GM21717 (cell line): ENCODE measurements at regions not wholly inside any gene's neighbourhood (a gene's known extent, or its start where the extent isn't known, plus 50 kb on each side); places are given as distances from the start of the nearest gene placed in this dataset.

Experiments used
- ATAC-seq: cut with Tn5 transposase; IDR thresholded peaks from one replicate; pipeline ENCODE4 v1.9.1; 2021; ENCODE audit warnings: mild to moderate bottlenecking, moderate library complexity; ENCODE audit not compliant: unreplicated experiment

DNA sequence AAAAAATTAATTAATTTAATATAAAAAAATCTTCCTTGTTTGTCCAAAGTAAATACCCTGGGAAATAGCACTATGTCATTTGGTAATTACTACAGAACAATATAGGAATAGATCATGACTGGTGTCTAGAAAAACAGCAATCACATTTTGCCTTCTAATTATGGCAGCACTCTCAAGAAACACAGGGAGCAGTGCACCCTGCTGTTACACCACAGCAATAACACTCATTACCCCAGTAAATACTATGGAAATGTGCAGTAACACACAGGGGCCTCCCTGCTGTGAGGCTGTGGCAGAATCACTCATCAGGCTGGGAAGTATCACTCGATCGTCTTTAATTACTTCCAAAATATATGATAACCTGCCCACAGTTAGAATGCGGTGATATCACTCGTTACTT, 646.0 kb downstream of the TUSC7 start:
- ATAC-seq = no peak

DNA sequence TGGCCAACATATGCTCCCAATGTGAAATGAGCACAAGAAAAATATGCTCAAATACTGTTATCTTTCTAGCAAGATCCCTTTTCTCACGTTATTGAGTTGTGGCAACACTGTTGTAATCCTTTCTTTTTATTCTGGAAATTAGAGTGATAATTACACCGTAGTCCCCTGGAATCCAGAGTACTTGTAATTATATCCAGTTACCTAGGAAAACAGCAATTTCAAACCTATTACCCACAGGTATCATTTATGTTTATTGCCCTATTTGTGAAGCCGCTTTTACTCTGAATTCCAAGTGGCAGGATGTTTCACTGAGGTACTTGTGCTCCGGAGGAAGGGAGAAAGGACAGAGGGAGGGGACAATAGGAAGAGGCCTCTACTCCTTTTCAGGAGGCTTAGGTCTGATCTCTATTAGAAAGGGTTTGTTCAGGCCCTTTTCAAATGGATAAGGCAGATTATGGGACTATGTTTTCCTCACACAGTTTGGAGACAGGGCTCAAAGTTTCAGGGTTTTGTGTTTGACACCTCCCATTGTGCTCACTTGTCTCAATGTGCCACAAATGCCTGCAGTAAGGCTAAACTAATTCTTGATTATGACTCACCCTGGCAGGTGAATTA, 646.6 kb downstream of the TUSC7 start:
- ATAC-seq = no peak

DNA sequence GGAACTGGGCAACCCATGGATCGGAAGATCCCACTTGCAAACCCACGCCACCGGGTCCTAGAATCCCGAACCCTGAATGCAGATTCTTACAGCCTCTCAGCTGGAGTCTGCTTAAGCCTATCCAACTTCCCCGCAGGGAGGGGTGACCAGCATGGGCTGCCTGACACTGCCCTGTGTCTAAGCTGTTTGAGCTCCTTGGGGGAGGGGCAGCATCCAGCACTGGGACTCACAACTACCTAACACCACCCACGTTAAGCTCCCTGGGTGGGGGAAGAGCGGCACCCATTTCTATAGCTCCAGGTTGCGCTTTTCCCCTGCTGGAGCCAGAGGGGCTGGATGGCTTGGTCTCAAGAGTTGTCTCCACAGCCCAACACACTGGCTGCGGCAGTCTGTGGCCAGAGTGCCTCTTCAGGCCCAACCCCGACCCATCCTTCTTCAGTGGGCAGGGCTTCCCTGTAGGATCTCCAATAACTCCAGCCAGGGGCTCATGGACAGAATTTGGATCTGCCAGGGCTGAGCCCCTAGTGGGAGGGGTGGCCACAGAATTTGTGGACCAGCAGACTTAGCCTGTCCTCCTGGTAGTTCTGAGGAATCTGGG, 649.2 kb downstream of the TUSC7 start:
- no peak for ATAC-seq

DNA sequence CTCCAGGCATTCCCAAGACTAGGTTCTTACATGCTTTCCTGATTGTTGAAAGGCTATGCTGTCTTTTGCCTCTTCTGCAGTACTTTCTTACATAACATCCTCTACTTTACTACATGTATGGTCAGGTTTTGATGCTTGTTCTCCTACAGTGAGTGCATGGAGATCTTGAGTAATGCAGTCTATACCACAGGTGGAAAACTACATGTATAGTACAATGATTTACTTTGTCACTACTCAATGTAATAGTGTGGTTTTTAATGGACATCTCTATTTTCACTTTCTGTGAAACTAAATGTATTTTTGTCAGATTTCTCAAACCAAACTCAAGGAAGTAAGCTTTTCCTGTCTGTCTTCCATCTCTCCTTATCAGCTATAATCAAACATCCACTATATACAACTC, 657.0 kb downstream of the TUSC7 start:
- no peak for ATAC-seq

DNA sequence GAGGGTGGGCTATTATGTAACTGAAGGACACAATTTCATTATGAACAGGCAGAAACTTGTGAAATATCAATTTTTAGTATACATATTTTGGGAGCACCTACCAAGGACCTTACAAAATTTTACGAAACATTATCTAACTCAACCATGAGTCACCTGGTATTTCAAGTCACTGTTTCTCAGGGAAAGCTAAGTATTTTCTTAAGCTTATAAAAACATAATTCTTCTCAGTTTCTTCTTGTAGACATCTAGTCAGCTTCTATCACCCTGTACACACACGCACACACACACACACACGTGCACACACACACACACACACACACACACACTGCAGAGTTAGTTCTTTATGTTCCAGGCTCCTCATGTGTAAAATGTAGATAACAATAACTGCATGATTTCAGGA, 658.3 kb downstream of the TUSC7 start:
- ATAC-seq = no peak

DNA sequence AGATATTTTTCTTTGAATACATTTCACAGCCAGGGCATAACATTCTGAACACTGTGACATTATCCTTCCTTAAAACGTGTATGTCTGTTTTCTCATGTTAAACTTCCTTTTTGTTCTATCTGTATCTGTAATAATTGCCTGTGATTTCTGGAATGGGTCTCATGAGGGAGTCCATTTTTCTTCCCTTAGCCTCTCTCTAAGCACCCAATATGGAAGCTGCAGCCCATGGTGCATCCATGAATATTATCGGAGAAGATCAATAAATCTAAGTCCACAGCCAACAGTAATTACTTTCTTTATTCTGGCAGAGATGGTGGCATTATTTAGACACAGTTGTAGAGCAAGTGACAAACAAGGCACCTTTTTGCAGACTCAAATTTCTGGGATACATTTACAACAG, 671.1 kb downstream of the TUSC7 start:
- no peak for ATAC-seq

DNA sequence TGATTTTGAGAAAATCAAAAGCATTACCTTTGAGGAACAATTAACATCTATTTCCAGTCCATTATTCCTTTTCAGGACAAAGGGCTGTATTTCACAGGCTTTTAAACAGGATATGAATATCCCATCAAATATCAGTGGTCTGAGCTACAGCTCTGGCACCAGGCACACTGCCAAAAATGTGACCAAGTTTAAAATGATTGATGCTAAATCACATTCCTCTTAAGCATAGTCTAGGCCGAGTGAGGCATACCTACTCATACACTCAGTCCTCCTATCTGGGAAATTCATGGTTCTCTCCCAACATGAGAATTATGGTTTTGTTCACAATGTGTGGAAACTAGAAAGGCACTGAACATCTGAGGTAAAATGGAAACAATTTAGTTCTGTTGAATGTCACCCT, 683.5 kb downstream of the TUSC7 start:
- no peak for ATAC-seq

DNA sequence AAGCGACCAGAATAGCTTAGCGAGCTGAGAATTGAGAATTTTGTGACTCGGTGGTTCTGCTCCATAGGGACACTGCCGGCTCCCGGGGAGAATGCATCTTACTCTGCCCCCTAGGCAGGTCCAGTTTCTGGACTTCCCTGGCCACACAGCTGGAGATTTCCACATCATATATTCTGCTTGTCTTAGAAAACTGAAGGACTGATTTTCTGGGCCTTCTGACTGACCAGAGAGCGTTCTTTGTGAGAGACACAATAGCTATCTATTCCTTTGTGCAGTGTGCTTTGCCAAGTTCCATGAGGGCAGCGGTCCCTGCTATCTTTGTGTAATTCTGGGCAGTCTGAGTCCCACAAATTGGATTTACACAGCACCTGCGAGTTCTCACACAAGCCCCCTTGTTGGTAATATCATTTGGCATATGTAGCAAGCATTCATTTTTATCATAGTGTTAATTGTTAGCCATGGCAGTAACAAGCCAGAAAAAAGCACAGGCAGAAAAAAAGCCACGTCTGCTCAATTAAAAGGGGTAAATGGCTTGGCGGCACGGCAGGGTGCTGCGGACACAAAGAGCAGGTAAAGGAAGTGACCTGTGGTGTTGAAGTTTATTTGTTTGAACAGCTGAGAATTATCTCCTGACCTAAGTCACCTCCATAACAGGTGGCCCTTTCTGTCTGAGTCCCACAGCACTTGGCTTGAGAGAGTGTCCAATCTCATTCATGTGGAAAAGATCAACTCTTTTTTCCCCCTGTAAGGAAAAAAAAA, 688.7 kb downstream of the TUSC7 start:
- ATAC-seq = no peak

DNA sequence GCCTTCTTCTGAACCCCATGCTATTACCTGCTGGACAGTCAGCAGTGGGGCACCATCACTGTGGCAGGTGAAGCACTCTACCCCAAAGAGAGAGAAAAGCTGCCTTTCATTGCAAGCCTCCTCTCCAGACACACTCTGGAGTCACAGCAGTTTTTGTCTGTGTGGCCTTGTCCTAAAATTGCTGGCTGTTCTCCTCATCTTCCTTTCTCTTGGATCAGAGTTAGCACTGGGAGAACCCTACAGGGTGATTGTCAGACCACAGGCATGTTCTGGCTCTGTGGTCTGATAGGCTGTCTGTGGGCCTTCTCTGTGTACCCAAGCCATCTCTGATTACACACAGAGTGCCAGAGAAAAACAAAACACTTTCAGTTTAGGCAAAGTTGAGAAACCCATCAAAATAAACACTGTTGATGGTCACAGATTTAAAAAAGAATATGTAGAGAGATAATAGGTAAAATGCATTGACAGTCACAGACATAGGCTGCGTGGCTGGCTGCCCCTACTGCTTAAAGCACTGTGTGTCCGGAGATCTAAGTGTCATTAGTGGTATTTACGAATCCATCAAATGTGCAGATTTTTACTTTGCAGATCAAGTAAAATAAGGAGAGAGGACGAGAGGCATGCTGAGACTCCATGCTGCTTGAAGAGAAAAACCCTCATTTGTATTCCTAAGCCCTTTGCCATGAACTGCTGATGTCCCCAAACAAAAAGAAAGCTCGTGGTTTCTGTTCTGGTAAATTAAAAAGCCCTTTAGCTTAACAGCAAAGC, 689.9 kb downstream of the TUSC7 start:
- no peak for ATAC-seq

DNA sequence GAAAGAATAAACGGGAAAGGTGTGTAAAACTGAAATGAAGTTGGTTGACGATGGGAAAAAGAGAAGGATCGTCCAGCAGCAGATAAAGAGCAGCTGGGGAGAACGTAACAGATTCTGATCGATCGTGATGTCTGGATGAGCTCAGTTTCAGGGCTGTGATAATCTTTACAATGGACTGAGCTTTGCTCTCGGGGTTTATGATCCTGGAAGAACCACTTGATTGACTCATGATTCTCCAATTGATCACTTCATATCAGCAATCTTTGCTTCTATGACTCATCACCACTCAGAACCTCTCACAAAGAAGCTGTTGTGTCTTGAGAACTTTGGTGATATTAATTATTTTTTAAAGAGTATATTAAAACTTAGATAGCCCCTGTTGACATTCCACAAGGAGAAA, 690.7 kb downstream of the TUSC7 start:
- no peak for ATAC-seq

DNA sequence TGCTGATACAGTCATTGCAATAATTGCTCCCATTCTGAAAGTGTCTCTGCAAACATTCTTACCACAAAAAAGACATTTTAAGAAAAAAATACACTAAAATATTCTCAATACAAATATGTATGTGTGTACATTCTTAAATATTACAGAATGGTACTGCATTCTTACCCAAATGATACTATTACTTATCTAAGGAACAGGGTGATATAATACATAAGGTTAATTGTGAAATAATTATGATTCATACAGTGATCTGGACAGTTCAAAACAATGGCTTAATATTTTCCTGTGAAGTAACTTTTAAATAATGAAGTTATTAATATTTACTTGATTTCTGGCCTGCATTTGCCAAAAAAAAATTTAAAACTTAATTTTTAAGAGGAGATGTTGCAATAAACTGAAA, 694.6 kb downstream of the TUSC7 start:
- ATAC-seq = no peak

DNA sequence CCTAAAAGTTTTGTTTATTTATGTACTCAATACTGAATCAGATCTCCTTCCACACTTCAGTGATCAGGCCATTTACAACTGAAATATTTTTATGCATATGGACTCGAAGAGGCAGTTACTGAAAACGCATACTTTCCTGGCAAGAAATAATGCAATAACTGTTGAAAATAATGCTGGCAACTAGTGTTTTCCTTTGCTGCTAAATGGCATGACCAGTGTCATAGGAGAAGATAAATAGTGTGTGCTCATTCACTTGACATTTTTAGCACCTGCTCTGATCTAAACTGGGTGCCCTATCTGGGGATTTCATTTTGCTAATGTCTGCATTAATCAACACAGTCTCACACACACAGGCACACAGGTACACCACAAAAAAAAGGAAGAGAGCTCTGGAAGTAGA, 695.2 kb downstream of the TUSC7 start:
- ATAC-seq = no peak

DNA sequence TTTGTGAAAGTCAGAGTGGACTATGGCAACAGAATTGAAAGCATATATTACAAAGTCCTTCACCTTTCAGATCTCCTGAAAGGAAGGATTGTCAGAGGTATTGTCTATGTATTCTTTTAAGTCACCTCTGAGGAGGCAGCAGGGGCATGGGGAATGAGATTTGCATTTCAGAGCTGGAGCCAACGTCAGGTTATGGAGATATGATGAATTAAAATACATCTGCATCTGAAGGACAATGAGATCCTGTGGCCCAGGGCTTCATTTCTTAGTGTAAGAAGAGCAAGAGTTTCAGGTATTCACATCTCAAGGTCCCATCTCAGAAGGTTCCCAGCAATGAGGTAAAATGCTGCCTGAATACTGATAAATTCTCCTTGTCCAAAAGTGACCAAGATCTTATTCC, 695.8 kb downstream of the TUSC7 start:
- ATAC-seq = no peak

DNA sequence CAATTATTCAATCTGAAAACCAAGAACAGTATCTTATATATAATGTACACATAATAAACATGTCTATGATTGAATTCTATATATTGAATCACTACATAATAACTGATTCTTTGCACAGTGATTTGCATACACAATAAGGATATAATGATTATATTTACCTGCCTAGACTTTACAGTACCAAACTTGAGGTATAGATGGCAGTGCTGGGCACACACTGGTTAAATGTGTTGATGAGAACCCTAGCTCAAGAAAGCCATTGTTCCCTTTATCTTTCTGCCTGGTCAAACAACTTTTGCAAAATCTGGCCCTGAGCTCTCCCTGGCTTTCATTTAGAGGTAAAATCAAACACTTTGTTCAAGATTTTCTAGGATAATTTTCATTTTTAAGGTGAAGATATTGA, 697.7 kb downstream of the TUSC7 start:
- ATAC-seq = peak; percentile 64

DNA sequence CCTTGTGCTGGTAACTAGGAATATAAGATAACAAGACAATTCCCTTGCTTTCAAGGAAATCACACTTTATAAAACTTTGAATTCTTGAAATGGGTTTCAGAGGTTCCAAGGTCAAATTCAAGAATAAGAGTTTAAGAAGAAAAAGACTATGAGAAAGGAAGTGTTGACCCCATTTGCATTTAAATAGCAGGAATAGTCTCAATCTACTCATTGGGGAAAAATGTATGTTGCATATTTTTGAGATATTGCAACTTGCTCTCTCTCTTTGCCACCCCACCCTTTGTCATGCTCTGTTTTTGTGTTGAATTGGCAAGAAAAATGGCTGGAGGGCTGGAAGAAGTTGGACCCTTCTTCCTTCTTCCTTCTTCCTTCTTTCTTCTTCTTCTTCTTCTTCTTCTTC, 699.2 kb downstream of the TUSC7 start:
- ATAC-seq = no peak

DNA sequence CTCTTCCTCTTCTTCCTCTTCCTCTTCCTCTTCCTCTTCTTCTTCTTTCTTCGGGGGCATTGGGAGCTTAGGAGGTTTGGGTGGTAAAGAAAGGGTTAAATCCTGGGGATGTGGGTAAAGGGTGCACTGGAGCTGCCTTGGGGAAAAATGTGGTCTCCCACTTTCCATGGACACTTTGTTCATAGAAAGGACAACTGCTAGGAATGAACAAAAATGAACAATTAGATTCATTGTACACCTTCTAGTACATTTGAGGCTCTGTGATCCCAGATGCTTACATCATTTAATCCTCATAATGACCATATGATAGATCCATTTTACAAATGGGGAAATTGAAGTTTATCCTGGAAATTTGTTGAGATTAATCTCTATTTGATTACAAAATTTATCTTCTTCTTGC, 699.7 kb downstream of the TUSC7 start:
- ATAC-seq = no peak

DNA sequence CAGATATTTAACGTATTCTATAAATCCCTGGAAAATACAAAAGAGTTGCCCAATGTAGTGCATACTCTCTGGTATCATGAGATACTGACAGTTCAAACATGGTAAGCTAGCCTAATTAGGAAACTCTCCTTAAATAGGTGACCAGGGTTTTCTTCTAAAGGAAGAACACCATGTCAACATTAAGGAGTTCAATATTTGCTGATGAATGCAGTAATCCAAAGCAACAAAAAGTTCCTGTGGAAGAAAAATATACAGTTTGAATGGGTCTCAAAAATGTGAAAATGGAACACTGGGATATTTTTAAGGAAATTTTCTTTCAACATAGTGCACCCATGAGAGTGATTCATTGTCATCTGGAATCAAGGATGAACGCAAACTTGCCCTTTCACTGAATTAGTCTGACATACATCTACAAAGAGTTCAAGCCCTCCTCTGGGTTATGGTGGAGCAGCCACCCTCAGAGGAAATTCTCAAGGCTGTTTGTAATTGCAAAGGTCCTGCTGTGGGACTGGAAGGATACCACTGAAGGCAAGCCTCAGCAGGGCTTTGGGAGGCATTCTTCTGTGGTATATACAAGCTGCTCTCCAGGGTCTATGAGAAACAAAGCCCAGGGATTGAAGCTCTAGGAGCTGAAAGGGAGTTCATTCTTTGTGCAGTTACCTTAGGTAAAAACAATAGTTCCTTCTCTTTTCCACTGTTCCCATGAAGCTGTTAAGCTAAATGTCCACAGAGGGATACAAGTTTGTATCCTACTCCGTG, 700.3 kb downstream of the TUSC7 start:
- no peak for ATAC-seq

DNA sequence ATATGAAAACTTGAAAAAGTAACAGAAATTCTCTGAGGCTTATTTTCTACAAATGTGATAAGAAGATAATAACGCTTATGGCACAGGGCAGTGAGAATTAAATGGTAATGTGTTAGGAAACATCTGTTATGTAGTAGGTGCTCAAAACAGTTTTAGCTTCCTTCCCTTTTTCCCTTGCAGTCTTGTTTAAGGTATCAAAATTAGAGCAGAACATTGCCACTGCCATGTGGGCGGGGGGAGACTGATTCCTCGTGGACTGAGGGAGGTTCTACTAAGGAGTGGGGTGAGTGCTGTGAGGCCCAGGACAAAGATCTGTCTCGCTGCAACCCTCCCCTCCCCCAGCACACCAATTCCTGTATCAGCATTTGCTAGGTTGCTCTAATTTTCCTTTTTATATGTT, 702.4 kb downstream of the TUSC7 start:
- no peak for ATAC-seq

DNA sequence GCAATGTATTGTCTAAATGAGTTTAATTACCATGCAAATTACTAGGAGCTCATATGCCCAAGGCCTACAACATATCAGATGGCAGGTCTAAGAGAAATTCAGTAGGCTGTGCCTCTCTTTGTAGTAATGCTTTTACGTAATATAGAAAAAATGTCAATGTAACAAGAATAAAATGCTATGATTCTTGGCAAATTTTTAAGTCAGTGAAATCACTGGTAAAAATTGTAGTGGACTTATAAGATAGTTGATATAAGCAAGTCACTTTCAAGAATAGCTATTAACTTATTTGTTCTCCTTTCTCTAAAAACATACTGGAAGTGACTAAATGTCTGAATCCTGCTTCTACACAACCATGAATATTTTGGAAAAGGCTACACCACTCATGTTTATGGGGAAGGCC, 707.8 kb downstream of the TUSC7 start:
- no peak for ATAC-seq

DNA sequence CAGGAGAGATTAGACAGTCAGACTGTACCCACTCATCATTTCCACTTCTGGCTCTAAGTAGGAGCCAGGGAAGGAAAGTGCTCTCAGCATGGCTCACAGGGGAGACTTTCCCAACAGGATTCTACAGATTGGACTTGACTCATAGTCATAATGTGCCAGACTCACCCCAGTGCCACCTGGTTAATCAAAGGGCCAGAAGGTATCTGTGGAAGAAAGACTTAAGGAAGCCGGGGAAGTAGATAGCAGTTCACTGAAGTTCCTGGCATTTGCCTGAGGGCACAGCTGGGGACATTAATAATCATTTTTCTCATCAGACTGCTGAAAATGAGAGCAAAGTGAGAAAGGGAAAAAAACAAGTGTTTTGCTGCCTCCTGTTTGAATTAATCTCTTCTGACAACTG, 717.5 kb downstream of the TUSC7 start:
- ATAC-seq = no peak

DNA sequence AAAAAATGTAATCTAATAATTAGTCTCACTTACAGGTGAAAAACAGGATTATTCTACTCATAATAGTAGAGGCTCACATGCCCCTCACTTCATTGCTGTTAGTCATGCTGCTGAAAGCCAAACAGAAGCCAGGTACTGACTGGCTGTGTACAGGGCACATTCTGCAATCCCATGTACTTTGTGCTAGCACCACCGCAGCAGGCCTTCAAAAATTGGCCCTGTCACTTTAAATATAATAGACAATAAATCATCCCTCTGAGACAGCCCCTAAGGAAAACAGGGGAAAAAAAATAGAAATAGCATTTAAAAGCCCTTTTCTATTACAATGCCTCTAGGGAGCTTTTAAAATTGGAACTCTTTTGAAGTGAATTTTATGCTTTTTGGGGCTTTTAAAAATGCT, 723.8 kb downstream of the TUSC7 start:
- no peak for ATAC-seq
